B cell (primary cell): ENCODE measurements at regions not wholly inside any gene's neighbourhood (a gene's known extent, or its start where the extent isn't known, plus 50 kb on each side); places are given as distances from the start of the nearest gene placed in this dataset.

ENCODE experiments used
- ATAC-seq: fragments of 200-7000 bp; cut with Tn5 transposase; one replicate; pipeline ENCODE4 v1.10.0; 2021; ENCODE audit warnings: low read depth, mild to moderate bottlenecking, moderate number of reproducible peaks, moderate library complexity
- CTCF ChIA-PET: fragments of 350-600 bp; sonication (Branson Sonifier 250); formaldehyde crosslinking; loops from one replicate; lab custom pipeline; 2021; ENCODE audit warnings: antibody characterized with exemption, inconsistent platforms; lab: Charles Lee
- POLR2A ChIA-PET: fragments of 350-600 bp; sonication (Branson Sonifier 250); formaldehyde crosslinking; loops from one replicate; lab custom pipeline; 2021; ENCODE audit warnings: antibody characterized with exemption; lab: Charles Lee
- DNase-seq: peaks from one replicate; pipeline ENCODE4 v3.0.0; 2013
- H2AFZ ChIP-seq: 2 replicates; pipeline ENCODE4 v1.6.1; 2012; ENCODE audit warnings: mild to moderate bottlenecking, low read depth, low read length; ENCODE audit not compliant: insufficient read depth, poor library complexity, severe bottlenecking
- H3K27ac ChIP-seq, 2 donors: 1 replicate in 1 of 2; 2 replicates in 1 of 2; pipeline ENCODE4 v1.5.1; 2012 to 2013; ENCODE audit warnings: low read length in 2 of 2, mild to moderate bottlenecking in 2 of 2, moderate library complexity in 1 of 2
- H3K27me3 ChIP-seq, 4 experiments: fragments of 200-600 bp in 1 of 4; sonication (generic) in 1 of 4; replicated peaks in 1 of 4; 1 replicate in 2 of 4; 2 replicates in 2 of 4; pipeline versions ENCODE4 v1.6.1 to v1.7.0; 2013 to 2016; ENCODE audit warnings: low read length in 3 of 4, mild to moderate bottlenecking in 2 of 4, mixed read lengths in 1 of 4, moderate library complexity in 1 of 4; ENCODE audit not compliant: insufficient read depth in 4 of 4, control insufficient read depth in 3 of 4; ENCODE audit errors: control extremely low read depth in 1 of 4
- H3K36me3 ChIP-seq, 2 experiments: replicated peaks in 1 of 2; 1 replicate in 1 of 2; 2 replicates in 1 of 2; pipeline versions ENCODE4 v1.6.1 to v1.7.1; 2013; ENCODE audit warnings: low read length in 1 of 2; ENCODE audit not compliant: insufficient read depth in 2 of 2, control insufficient read depth in 1 of 2; ENCODE audit errors: control extremely low read depth in 1 of 2, extremely low read depth in 1 of 2
- H3K4me1 ChIP-seq, 2 donors: fragments of 200-600 bp in 1 of 2; sonication (generic) in 1 of 2; 1 replicate in 1 of 2; 2 replicates in 1 of 2; pipeline versions ENCODE4 v1.5.1 to v1.6.1; 2013 to 2017; ENCODE audit warnings: low read length in 2 of 2; ENCODE audit not compliant: control insufficient read depth in 2 of 2, insufficient read depth in 2 of 2
- H3K4me2 ChIP-seq: replicated peaks from 2 replicates; pipeline ENCODE3; 2012; ENCODE audit warnings: mild to moderate bottlenecking, low read depth, low read length; ENCODE audit not compliant: poor library complexity, severe bottlenecking
- H3K4me3 ChIP-seq, 5 experiments: fragments of 200-600 bp in 1 of 5; sonication (generic) in 1 of 5; 1 replicate in 3 of 5; 2 replicates in 2 of 5; pipeline versions ENCODE4 v1.5.1 to v1.7.0; 2011 to 2016; ENCODE audit warnings: low read length in 4 of 5, mild to moderate bottlenecking in 4 of 5, low read depth in 2 of 5, control low read depth in 1 of 5, moderate library complexity in 1 of 5; ENCODE audit not compliant: insufficient read depth in 1 of 5; ENCODE audit errors: control extremely low read depth in 1 of 5, extremely low read depth in 1 of 5
- H3K79me2 ChIP-seq: fragments of 200-600 bp; sonication (generic); one replicate; pipeline ENCODE4 v1.6.0; 2016; ENCODE audit warnings: low read length; ENCODE audit not compliant: control insufficient read depth, insufficient read depth
- H3K9ac ChIP-seq: fragments of 200-600 bp; sonication (generic); 2 replicates; pipeline ENCODE4 v1.6.1; 2017; ENCODE audit warnings: mild to moderate bottlenecking, low read length, moderate library complexity
- H3K9me3 ChIP-seq, 3 donors: one replicate each; pipeline versions ENCODE4 v1.6.1 to v1.7.1; 2013; ENCODE audit warnings: low read length in 2 of 3; ENCODE audit not compliant: control insufficient read depth in 2 of 3, insufficient read depth in 1 of 3; ENCODE audit errors: control extremely low read depth in 1 of 3
- H4K20me1 ChIP-seq: 2 replicates; pipeline ENCODE4 v1.6.0; 2012; ENCODE audit warnings: mild to moderate bottlenecking, low read length; ENCODE audit not compliant: insufficient read depth, control insufficient read depth, poor library complexity, severe bottlenecking
- H3K27ac Mint-ChIP-seq: one replicate; pipeline ENCODE4 v1.8.0; 2021; ENCODE audit warnings: mixed read lengths
- H3K27me3 Mint-ChIP-seq: one replicate; pipeline ENCODE4 v1.8.0; 2021; ENCODE audit warnings: mixed read lengths
- H3K4me1 Mint-ChIP-seq: one replicate; pipeline ENCODE4 v1.8.0; 2021; ENCODE audit warnings: mixed read lengths
- H3K4me3 Mint-ChIP-seq: one replicate; pipeline ENCODE4 v1.8.0; 2021; ENCODE audit warnings: mixed read lengths
- H3K9me3 Mint-ChIP-seq: one replicate; pipeline ENCODE4 v1.8.0; 2022; ENCODE audit warnings: mixed read lengths; ENCODE audit not compliant: insufficient read depth
- EZH2 ChIP-seq: IDR thresholded peaks from 2 replicates; pipeline ENCODE4 v1.6.1; 2012; ENCODE audit warnings: borderline replicate concordance, low read depth, mild to moderate bottlenecking, moderate library complexity, low read length; ENCODE audit not compliant: insufficient read depth, poor library complexity, severe bottlenecking
- WGBS: methylation state at CpG from one replicate; pipeline ENCODE4 v1.1.5; 2013; ENCODE audit warnings: missing lambda C conversion rate; ENCODE audit not compliant: insufficient coverage; 5-methylcytosine and 5-hydroxymethylcytosine counted together
- intact Hi-C: fragments of 100-400 bp; cut with micrococcal nuclease; formaldehyde crosslinking; loops from one replicate; pipeline ENCODE4 v1.10.0; 2022
- TF ChIP-seq, protein P1 (sequence below): fragments of 200-600 bp; IDR thresholded peaks from one replicate; pipeline ENCODE4 v1.8.0; 2022; ENCODE audit warnings: antibody characterized with exemption, mild to moderate bottlenecking

DNA sequence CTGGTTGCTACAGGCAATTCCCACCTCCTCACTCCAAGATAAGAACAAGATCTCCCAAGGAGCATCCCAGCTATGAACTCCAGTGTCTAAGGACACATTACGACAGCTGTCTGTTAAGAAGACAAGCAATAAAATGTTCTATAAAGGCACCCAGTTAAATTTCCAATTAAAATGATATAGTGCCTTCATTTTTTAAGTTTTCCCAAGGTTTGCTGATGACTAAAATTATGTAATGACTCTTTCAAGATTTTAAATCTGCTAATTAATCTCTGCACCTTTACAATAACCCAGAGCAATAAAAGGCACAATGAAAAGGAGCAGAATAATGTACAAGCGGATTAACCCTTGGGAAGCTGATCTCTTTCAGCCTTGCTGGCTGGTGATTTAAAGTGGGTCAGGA, 61.6 kb upstream of the REG3G start:
- DNase-seq (no peak), ATAC-seq (no peak)
- Histone ChIP-seq H3K9me3 (no peaks in the 10 kb centered on the region), H3K27me3 (no peaks in the 10 kb centered on the region), H3K27ac (no peak overlapping the region), H4K20me1 (no peaks in the 10 kb centered on the region), H3K36me3 (no peaks in the 10 kb centered on the region), H3K79me2 (no peaks in the 10 kb centered on the region), H3K9ac (no peak overlapping the region), H3K4me3 (no peak overlapping the region), H3K4me1 (no peaks in the 10 kb centered on the region), H2AFZ (no peak overlapping the region), H3K4me2 (no peak overlapping the region)
- intact Hi-C loops, result no loop called here
- Mint-ChIP-seq H3K4me1 (no peaks in the 10 kb centered on the region), H3K9me3 (no peaks in the 10 kb centered on the region), H3K4me3 (no peak overlapping the region), H3K27me3 (no peaks in the 10 kb centered on the region), H3K27ac (no peak overlapping the region)
- TF ChIP-seq, protein P1, sequence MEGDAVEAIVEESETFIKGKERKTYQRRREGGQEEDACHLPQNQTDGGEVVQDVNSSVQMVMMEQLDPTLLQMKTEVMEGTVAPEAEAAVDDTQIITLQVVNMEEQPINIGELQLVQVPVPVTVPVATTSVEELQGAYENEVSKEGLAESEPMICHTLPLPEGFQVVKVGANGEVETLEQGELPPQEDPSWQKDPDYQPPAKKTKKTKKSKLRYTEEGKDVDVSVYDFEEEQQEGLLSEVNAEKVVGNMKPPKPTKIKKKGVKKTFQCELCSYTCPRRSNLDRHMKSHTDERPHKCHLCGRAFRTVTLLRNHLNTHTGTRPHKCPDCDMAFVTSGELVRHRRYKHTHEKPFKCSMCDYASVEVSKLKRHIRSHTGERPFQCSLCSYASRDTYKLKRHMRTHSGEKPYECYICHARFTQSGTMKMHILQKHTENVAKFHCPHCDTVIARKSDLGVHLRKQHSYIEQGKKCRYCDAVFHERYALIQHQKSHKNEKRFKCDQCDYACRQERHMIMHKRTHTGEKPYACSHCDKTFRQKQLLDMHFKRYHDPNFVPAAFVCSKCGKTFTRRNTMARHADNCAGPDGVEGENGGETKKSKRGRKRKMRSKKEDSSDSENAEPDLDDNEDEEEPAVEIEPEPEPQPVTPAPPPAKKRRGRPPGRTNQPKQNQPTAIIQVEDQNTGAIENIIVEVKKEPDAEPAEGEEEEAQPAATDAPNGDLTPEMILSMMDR, result no peak
- TF ChIP-seq EZH2, result no peak
- CTCF ChIA-PET, result no interaction called here
- WGBS, result no CpG with 5 or more reads among the region's 2 CpGs
- POLR2A ChIA-PET, result no interaction called here

DNA sequence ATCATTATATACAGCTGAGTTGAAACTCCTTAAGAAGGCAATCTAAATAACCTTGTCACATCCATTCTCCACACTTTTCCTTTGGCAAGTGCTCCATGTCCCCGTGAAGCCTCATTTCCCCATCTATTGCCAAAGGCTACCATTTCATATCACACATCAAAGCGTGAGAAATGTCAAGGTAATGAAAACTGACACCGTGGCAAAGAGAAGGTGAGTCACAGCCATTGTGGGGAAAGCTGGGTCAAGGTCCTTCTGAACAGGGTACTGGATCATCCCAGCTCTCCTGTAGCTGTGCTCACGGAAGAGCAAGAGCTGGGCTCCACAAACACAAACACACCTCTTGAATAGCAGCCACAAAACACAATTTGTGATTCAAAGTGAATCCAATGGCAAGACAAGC, 58.2 kb upstream of the REG3G start:
- POLR2A ChIA-PET, result no interaction called here
- no peaks in the 10 kb centered on the region for H3K27me3 Mint-ChIP-seq
- no peak overlapping the region for H3K27ac ChIP-seq
- H3K9ac ChIP-seq, result no peak overlapping the region
- H3K9me3 Mint-ChIP-seq, result no peaks in the 10 kb centered on the region
- H3K4me1 ChIP-seq, result no peaks in the 10 kb centered on the region
- ATAC-seq (no peak), DNase-seq (no peak)
- no peaks in the 10 kb centered on the region for H3K36me3 ChIP-seq
- no peak overlapping the region for H3K4me3 ChIP-seq
- H2AFZ ChIP-seq, result no peak overlapping the region
- TF ChIP-seq, protein P1, result no peak
- no peak for TF ChIP-seq EZH2
- no peak overlapping the region for H3K27ac Mint-ChIP-seq
- H3K27me3 ChIP-seq, result no peaks in the 10 kb centered on the region
- no peaks in the 10 kb centered on the region for H4K20me1 ChIP-seq
- no peaks in the 10 kb centered on the region for H3K79me2 ChIP-seq
- H3K4me3 Mint-ChIP-seq, result no peak overlapping the region
- 93% methylated on average over 3 of the region's 4 CpGs for WGBS
- H3K4me1 Mint-ChIP-seq, result no peaks in the 10 kb centered on the region
- H3K9me3 ChIP-seq, result no peaks in the 10 kb centered on the region
- CTCF ChIA-PET, result no interaction called here
- intact Hi-C loops, result no loop called here
- no peak overlapping the region for H3K4me2 ChIP-seq
